A549 (cell line): ENCODE measurements at regions not wholly inside any gene's neighbourhood (a gene's known extent, or its start where the extent isn't known, plus 50 kb on each side); places are given as distances from the start of the nearest gene placed in this dataset.

Experiments
- BHLHE40 ChIP-seq: IDR thresholded peaks from 2 replicates; pipeline ENCODE4 v1.6.1; 2012; ENCODE audit warnings: low read depth, low read length, inconsistent platforms
- EP300 ChIP-seq, 2 experiments: fragments of >200 bp; sonication (Bioruptor Twin); formaldehyde crosslinking; IDR thresholded peaks; 2 replicates in 1 of 2; 3 replicates in 1 of 2; pipeline ENCODE4 v1.6.1; 2016 to 2017
- FOSL2 ChIP-seq, 2 experiments: fragments of 450-650 bp in 1 of 2; fragments of >200 bp in 1 of 2; sonication (Bioruptor Twin) in 1 of 2; formaldehyde crosslinking; IDR thresholded peaks; 2 replicates each; pipeline versions ENCODE4 v1.5.0 to v1.6.1; 2016 to 2020; ENCODE audit warnings: mild to moderate bottlenecking in 1 of 2, moderate library complexity in 1 of 2
- JUN ChIP-seq, 2 experiments: fragments of >200 bp; sonication (Bioruptor Twin); formaldehyde crosslinking; IDR thresholded peaks; 2 replicates in 1 of 2; 3 replicates in 1 of 2; pipeline ENCODE4 v1.6.1; 2016 to 2017
- MAX ChIP-seq: IDR thresholded peaks from 2 replicates; pipeline ENCODE4 v1.6.1; 2012
- MAZ ChIP-seq: fragments of 150-350 bp; IDR thresholded peaks from 2 replicates; pipeline ENCODE4 v1.6.1; 2014; ENCODE audit warnings: antibody characterized with exemption, low read depth, low read length, borderline replicate concordance
- POLR2A ChIP-seq: IDR thresholded peaks from 2 replicates; pipeline ENCODE4 v1.6.1; 2012; ENCODE audit warnings: mild to moderate bottlenecking, low read length
- REST ChIP-seq: fragments of 200-600 bp; sonication (generic); IDR thresholded peaks from 2 replicates; pipeline ENCODE4 v1.6.1; 2016; ENCODE audit warnings: antibody characterized with exemption, mild to moderate bottlenecking, moderate library complexity
- RFX5 ChIP-seq: fragments of 450-650 bp; IDR thresholded peaks from 2 replicates; pipeline ENCODE4 v1.7.1; 2014; ENCODE audit warnings: antibody characterized with exemption, mild to moderate bottlenecking, moderate library complexity
- TP53 ChIP-seq: fragments of 250-450 bp; sonication (Bioruptor Pico); IDR thresholded peaks from 2 replicates; pipeline ENCODE4 v1.5.0; 2021; ENCODE audit warnings: mild to moderate bottlenecking, moderate library complexity
- USF2 ChIP-seq: fragments of 450-650 bp; IDR thresholded peaks from 2 replicates; pipeline ENCODE4 v1.6.1; 2014; ENCODE audit warnings: antibody characterized with exemption
- TF ChIP-seq, protein P1 (sequence below): IDR thresholded peaks from 2 replicates; pipeline ENCODE4 v1.6.1; 2012; ENCODE audit warnings: low read depth, borderline replicate concordance
- TF ChIP-seq, protein P2 (sequence below): fragments of >200 bp; sonication (Bioruptor Twin); formaldehyde crosslinking; IDR thresholded peaks from 3 replicates; pipeline ENCODE4 v1.5.1; 2016

- TF ChIP-seq REST, result no peak
- TF ChIP-seq, protein P1, sequence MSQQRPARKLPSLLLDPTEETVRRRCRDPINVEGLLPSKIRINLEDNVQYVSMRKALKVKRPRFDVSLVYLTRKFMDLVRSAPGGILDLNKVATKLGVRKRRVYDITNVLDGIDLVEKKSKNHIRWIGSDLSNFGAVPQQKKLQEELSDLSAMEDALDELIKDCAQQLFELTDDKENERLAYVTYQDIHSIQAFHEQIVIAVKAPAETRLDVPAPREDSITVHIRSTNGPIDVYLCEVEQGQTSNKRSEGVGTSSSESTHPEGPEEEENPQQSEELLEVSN, result no peak
- TF ChIP-seq, protein P2, sequence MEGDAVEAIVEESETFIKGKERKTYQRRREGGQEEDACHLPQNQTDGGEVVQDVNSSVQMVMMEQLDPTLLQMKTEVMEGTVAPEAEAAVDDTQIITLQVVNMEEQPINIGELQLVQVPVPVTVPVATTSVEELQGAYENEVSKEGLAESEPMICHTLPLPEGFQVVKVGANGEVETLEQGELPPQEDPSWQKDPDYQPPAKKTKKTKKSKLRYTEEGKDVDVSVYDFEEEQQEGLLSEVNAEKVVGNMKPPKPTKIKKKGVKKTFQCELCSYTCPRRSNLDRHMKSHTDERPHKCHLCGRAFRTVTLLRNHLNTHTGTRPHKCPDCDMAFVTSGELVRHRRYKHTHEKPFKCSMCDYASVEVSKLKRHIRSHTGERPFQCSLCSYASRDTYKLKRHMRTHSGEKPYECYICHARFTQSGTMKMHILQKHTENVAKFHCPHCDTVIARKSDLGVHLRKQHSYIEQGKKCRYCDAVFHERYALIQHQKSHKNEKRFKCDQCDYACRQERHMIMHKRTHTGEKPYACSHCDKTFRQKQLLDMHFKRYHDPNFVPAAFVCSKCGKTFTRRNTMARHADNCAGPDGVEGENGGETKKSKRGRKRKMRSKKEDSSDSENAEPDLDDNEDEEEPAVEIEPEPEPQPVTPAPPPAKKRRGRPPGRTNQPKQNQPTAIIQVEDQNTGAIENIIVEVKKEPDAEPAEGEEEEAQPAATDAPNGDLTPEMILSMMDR, result no peak
- TF ChIP-seq POLR2A, result no peak
- no peak for TF ChIP-seq FOSL2 (IDR thresholded peaks at IDR 0.05)
- no peak for TF ChIP-seq FOSL2 (CRISPR knock-in tag; IDR thresholded peaks at IDR 0.05)
- no peak for TF ChIP-seq RFX5
- no peak for TF ChIP-seq BHLHE40
- no peak for TF ChIP-seq JUN (IDR thresholded peaks at IDR 0.05)
- TF ChIP-seq USF2, result no peak
- TF ChIP-seq TP53 (CRISPR knock-in tag), result no peak
- TF ChIP-seq EP300 (IDR thresholded peaks at IDR 0.05), result no peak
- no peak for TF ChIP-seq MAX
- no peak for TF ChIP-seq MAZ
Measured at GRCh38 chr11:33412241-33412640, 155.1 kb downstream of the HIPK3 start.
